ENCODE measurements at regions not wholly inside any gene's neighbourhood (a gene's known extent, or its start where the extent isn't known, plus 50 kb on each side); places are given as distances from the start of the nearest gene placed in this dataset.

DNA sequence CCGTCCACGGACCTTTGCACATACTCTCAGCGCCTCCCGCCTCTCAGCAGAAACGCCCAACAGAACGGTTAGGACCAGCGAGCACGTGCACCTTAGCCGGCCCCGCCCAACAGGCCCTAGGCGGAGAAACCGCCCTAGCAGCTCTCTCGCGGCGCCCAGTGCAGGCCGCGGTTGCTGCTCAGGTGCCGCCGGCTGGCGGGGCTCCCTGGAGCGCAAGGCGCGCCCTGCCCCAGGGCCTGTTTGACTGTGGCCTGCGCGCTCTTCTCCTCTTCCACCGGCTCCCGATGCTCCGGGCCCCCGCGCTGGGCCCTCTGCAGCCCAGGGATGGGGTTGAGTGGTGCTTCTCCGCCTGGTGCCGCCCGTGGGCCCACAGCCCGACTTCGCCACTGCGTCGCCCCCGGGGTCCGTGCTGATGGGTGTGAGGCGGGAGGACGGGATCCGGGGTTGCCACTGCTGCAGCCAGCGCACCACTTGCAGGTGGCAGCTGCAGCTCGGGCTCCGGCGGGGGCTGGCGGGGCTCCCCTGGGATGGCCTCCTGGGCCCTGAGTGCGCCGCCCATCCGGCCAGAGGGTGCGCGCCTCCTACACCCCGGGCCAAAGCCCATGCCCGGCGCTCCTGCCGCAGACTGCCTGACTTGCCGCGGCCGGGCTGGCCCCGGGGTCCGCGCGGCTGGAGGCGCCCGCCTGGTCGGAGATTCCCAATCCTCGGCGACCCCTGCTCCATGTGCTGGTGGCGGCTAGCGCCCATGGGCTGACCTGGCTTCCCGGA lies 1889.4 kb upstream of the CDH9 start:
- TF ChIP-seq, protein P1, sequence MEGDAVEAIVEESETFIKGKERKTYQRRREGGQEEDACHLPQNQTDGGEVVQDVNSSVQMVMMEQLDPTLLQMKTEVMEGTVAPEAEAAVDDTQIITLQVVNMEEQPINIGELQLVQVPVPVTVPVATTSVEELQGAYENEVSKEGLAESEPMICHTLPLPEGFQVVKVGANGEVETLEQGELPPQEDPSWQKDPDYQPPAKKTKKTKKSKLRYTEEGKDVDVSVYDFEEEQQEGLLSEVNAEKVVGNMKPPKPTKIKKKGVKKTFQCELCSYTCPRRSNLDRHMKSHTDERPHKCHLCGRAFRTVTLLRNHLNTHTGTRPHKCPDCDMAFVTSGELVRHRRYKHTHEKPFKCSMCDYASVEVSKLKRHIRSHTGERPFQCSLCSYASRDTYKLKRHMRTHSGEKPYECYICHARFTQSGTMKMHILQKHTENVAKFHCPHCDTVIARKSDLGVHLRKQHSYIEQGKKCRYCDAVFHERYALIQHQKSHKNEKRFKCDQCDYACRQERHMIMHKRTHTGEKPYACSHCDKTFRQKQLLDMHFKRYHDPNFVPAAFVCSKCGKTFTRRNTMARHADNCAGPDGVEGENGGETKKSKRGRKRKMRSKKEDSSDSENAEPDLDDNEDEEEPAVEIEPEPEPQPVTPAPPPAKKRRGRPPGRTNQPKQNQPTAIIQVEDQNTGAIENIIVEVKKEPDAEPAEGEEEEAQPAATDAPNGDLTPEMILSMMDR (conservative IDR thresholded peaks at IDR 0.05 in 1 of 2, IDR thresholded peaks at IDR 0.05 in 1 of 2; ENCODE audit: low read depth in 1 of 2, low read length in 2 of 2), result no peak
- TF ChIP-seq EZH2 (IDR thresholded peaks at IDR 0.05; ENCODE audit: low read length, missing control alignments), result no peak

Measured in fibroblast of lung (primary cell).